Choroid plexus epithelial cell (primary cell): ENCODE measurements at regions not wholly inside any gene's neighbourhood (a gene's known extent, or its start where the extent isn't known, plus 50 kb on each side); places are given as distances from the start of the nearest gene placed in this dataset.

Experiments
- DNase-seq: peaks from one replicate; pipeline ENCODE4 v3.0.0-alpha.2; 2010; ENCODE audit warnings: low read depth
- H3K4me3 ChIP-seq: 2 replicates; pipeline ENCODE4 v1.5.1; 2011; ENCODE audit warnings: low read depth, mild to moderate bottlenecking, control low read depth, low read length, moderate library complexity
- CTCF ChIP-seq: conservative IDR thresholded peaks from 2 replicates; pipeline ENCODE4 v1.5.1; 2011; ENCODE audit warnings: low read depth, mild to moderate bottlenecking, control low read depth, inconsistent platforms, low read length, moderate library complexity

GRCh38 chr2:155080373-155080772 is 381.9 kb downstream of the KCNJ3 start:
- TF ChIP-seq CTCF = no peak

GRCh38 chr2:155070489-155070888 is 372.0 kb downstream of the KCNJ3 start:
- H3K4me3 ChIP-seq = no peak overlapping the region
- no peak for TF ChIP-seq CTCF
- DNase-seq = no peak

More at GRCh38 chr2:155080373-155080772, 381.9 kb downstream of the KCNJ3 start:
- H3K4me3 ChIP-seq = no peak overlapping the region
- DNase-seq = no peak

- no peak for DNase-seq
- no peak overlapping the region for H3K4me3 ChIP-seq
- no peak for TF ChIP-seq CTCF
Measured at GRCh38 chr2:155062922-155063258, 364.4 kb downstream of the KCNJ3 start.

- TF ChIP-seq CTCF = no peak
- DNase-seq = no peak
Measured at GRCh38 chr2:155062250-155062921, 363.9 kb downstream of the KCNJ3 start.

GRCh38 chr2:155060896-155061295 is 362.4 kb downstream of the KCNJ3 start:
- no peak for TF ChIP-seq CTCF
- DNase-seq = no peak
- no peak overlapping the region for H3K4me3 ChIP-seq

More at GRCh38 chr2:155062250-155062921, 363.9 kb downstream of the KCNJ3 start:
- H3K4me3 ChIP-seq = no peak overlapping the region

GRCh38 chr2:155054712-155055111 is 356.2 kb downstream of the KCNJ3 start:
- DNase-seq = no peak
- H3K4me3 ChIP-seq = no peak overlapping the region
- no peak for TF ChIP-seq CTCF

GRCh38 chr2:155043097-155043496 is 344.6 kb downstream of the KCNJ3 start:
- H3K4me3 ChIP-seq = no peak overlapping the region
- TF ChIP-seq CTCF = no peak
- DNase-seq = no peak
